HepG2 (cell line): ENCODE measurements at regions not wholly inside any gene's neighbourhood (a gene's known extent, or its start where the extent isn't known, plus 50 kb on each side); places are given as distances from the start of the nearest gene placed in this dataset.

ENCODE experiments used
- CBX2 ChIP-seq, 2 experiments: fragments of 200-600 bp in 1 of 2; sonication (generic); formaldehyde crosslinking in 1 of 2; IDR thresholded peaks; 2 replicates each; pipeline versions ENCODE4 v1.7.0 to v1.8.1; 2018 to 2022; ENCODE audit warnings: low read depth in 2 of 2, low read length in 1 of 2, mild to moderate bottlenecking in 1 of 2, missing genetic modification reagents in 1 of 2
- GATAD2A ChIP-seq: IDR thresholded peaks from 2 replicates; pipeline ENCODE4 v1.6.1; 2016
- KDM3A ChIP-seq: IDR thresholded peaks from 2 replicates; pipeline ENCODE4 v1.6.1; 2018; ENCODE audit warnings: low read depth, missing compliant biosample characterization
- KLF9 ChIP-seq: IDR thresholded peaks from 2 replicates; pipeline ENCODE4 v1.6.1; 2016; ENCODE audit warnings: low read depth
- MAFG ChIP-seq: sonication (generic); formaldehyde crosslinking; IDR thresholded peaks from 2 replicates; pipeline ENCODE4 v1.5.1; 2020; ENCODE audit warnings: mild to moderate bottlenecking, missing genetic modification reagents
- NFYC ChIP-seq: IDR thresholded peaks from 2 replicates; pipeline ENCODE4 v1.6.1; 2016; ENCODE audit warnings: missing genetic modification reagents, missing compliant biosample characterization
- RARA ChIP-seq: IDR thresholded peaks from 2 replicates; pipeline ENCODE4 v1.6.1; 2016; ENCODE audit warnings: missing genetic modification reagents, missing compliant biosample characterization
- RCOR2 ChIP-seq: IDR thresholded peaks from 2 replicates; pipeline ENCODE4 v1.6.1; 2016; ENCODE audit warnings: missing biosample characterization, missing genetic modification reagents
- REXO4 ChIP-seq: sonication (generic); formaldehyde crosslinking; IDR thresholded peaks from 2 replicates; pipeline ENCODE4 v1.8.0; 2022; ENCODE audit warnings: missing genetic modification reagents, mild to moderate bottlenecking, borderline replicate concordance
- SMAD1 ChIP-seq: sonication (generic); formaldehyde crosslinking; IDR thresholded peaks from 2 replicates; pipeline ENCODE4 v1.4.0; 2020; ENCODE audit warnings: missing genetic modification reagents, low read depth, mild to moderate bottlenecking, borderline replicate concordance
- SOX13 ChIP-seq, 3 experiments: fragments of 450-650 bp in 1 of 3; sonication (generic) in 1 of 3; formaldehyde crosslinking in 1 of 3; IDR thresholded peaks in 2 of 3; conservative IDR thresholded peaks in 1 of 3; 2 replicates each; pipeline versions ENCODE4 v1.5.0 to v1.6.1; 2016 to 2020; ENCODE audit warnings: antibody characterized with exemption in 1 of 3, mild to moderate bottlenecking in 1 of 3, missing compliant biosample characterization in 1 of 3, missing genetic modification reagents in 1 of 3, moderate library complexity in 1 of 3
- SRSF9 ChIP-seq: fragments of 200-400 bp; formaldehyde crosslinking; IDR thresholded peaks from 2 replicates; pipeline ENCODE4 v1.6.1; 2018; ENCODE audit warnings: borderline replicate concordance, mild to moderate bottlenecking, low read depth, low read length; ENCODE audit not compliant: insufficient read depth, poor library complexity, severe bottlenecking
- ZNF296 ChIP-seq: sonication (generic); formaldehyde crosslinking; conservative IDR thresholded peaks from 2 replicates; pipeline ENCODE4 v1.5.0; 2020; ENCODE audit warnings: mild to moderate bottlenecking, missing genetic modification reagents
- ZNF382 ChIP-seq: sonication (generic); formaldehyde crosslinking; IDR thresholded peaks from 2 replicates; pipeline ENCODE4 v1.5.0; 2020; ENCODE audit warnings: missing genetic modification reagents, mild to moderate bottlenecking, borderline replicate concordance
- ZNF44 ChIP-seq: sonication (generic); formaldehyde crosslinking; IDR thresholded peaks from 2 replicates; pipeline ENCODE4 v1.5.1; 2020; ENCODE audit warnings: mild to moderate bottlenecking, missing genetic modification reagents
- ZNF709 ChIP-seq: sonication (generic); formaldehyde crosslinking; IDR thresholded peaks from 2 replicates; pipeline ENCODE4 v1.5.0; 2020; ENCODE audit warnings: mild to moderate bottlenecking, missing genetic modification reagents
- ZNF75D ChIP-seq: sonication (generic); formaldehyde crosslinking; IDR thresholded peaks from 2 replicates; pipeline ENCODE4 v1.8.1; 2023; ENCODE audit warnings: missing genetic modification reagents, mild to moderate bottlenecking, borderline replicate concordance
- ZNF775 ChIP-seq: sonication (generic); formaldehyde crosslinking; IDR thresholded peaks from 2 replicates; pipeline ENCODE4 v1.4.0; 2020; ENCODE audit warnings: missing genetic modification reagents, mild to moderate bottlenecking, moderate library complexity, borderline replicate concordance
- ZNF841 ChIP-seq: sonication (generic); formaldehyde crosslinking; IDR thresholded peaks from 2 replicates; pipeline ENCODE4 v1.8.1; 2023; ENCODE audit warnings: missing genetic modification reagents, borderline replicate concordance
- TF ChIP-seq, protein P1 (sequence below): sonication (generic); formaldehyde crosslinking; IDR thresholded peaks from 2 replicates; pipeline ENCODE4 v1.4.0; 2020; ENCODE audit warnings: missing genetic modification reagents, mild to moderate bottlenecking, borderline replicate concordance
- TF ChIP-seq, protein P2 (sequence below): sonication (generic); formaldehyde crosslinking; IDR thresholded peaks from 2 replicates; pipeline ENCODE4 v1.5.0; 2020; ENCODE audit warnings: mild to moderate bottlenecking, missing genetic modification reagents, borderline replicate concordance

DNA sequence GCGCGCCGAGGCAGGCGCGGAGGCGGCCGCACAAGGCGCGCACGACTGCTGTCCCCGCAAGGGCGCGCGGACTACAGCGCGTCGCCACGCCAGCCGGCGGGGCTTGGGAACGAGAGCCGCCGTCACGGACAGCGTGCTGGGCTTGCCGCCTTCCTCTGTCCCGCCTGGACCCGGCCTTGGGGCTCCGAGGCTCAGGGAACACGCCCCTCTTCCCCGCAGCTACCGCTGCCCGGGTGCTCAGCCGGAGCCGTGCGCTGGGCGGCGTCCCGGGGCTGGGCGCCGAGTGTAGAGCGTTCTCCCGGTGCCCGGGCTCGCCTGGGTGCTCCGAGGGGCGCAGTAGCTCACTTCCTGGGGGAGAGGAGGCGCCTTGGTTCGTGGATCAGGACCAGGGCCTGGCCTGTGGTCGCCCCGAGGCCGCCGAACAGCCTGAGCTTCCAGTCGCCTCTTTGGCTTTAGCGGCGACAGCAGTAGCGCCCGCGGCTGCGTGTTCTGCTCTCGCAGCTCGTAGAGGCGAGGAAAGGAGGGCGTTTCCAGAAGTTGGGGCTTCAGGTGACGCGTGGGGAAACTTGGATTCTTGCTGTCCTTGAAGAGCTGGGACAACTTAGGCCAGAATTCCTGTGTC, 226.7 kb upstream of the C2CD4B start (continued):
- no peak for TF ChIP-seq SOX13 (IDR thresholded peaks at IDR 0.05)
- peak in 1 of 2 experiments; percentile 20; a peak in 1 of 4 replicates for TF ChIP-seq SOX13 (CRISPR knock-in tag; conservative IDR thresholded peaks at IDR 0.05 in 1 of 2, IDR thresholded peaks at IDR 0.05 in 1 of 2)
- no peak for TF ChIP-seq NFYC (CRISPR knock-in tag)
- no peak for TF ChIP-seq SRSF9
- TF ChIP-seq REXO4 (CRISPR knock-in tag): 0 out of 2 replicates have a peak, but pooled peaks have one; percentile 64
- TF ChIP-seq KLF9 (CRISPR knock-in tag): peak; percentile 83; the same call in 1 of the 2 replicates
- 0 out of 2 replicates have a peak, but pooled peaks have one; percentile 55 for TF ChIP-seq MAFG (CRISPR knock-in tag)
- no peak for TF ChIP-seq SMAD1 (CRISPR knock-in tag)
- no peak for TF ChIP-seq ZNF709
- no peak for TF ChIP-seq ZNF775
- no peak for TF ChIP-seq ZNF382 (CRISPR knock-in tag)
- no peak for TF ChIP-seq CBX2 (IDR thresholded peaks at IDR 0.05; ENCODE audit: low read depth, low read length)
- no peak for TF ChIP-seq CBX2 (CRISPR knock-in tag; IDR thresholded peaks at IDR 0.05; ENCODE audit: low read depth)
- 0 out of 2 replicates have a peak, but pooled peaks have one; percentile 33 for TF ChIP-seq ZNF296 (CRISPR knock-in tag)
- TF ChIP-seq GATAD2A: no peak
- no peak for TF ChIP-seq ZNF44 (CRISPR knock-in tag)
- no peak for TF ChIP-seq RCOR2 (CRISPR knock-in tag)
- TF ChIP-seq, protein P1, sequence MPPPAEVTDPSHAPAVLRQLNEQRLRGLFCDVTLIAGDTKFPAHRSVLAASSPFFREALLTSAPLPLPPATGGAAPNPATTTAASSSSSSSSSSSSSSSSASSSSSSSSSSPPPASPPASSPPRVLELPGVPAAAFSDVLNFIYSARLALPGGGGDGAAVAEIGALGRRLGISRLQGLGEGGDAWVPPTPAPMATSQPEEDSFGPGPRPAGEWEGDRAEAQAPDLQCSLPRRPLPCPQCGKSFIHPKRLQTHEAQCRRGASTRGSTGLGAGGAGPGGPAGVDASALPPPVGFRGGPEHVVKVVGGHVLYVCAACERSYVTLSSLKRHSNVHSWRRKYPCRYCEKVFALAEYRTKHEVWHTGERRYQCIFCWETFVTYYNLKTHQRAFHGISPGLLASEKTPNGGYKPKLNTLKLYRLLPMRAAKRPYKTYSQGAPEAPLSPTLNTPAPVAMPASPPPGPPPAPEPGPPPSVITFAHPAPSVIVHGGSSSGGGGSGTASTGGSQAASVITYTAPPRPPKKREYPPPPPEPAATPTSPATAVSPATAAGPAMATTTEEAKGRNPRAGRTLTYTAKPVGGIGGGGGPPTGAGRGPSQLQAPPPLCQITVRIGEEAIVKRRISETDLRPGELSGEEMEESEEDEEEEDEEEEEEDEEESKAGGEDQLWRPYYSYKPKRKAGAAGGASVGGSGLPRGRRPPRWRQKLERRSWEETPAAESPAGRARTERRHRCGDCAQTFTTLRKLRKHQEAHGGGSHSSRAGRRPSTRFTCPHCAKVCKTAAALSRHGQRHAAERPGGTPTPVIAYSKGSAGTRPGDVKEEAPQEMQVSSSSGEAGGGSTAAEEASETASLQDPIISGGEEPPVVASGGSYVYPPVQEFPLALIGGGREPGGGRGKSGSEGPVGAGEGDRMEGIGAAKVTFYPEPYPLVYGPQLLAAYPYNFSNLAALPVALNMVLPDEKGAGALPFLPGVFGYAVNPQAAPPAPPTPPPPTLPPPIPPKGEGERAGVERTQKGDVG (CRISPR knock-in tag): no peak
- no peak for TF ChIP-seq RARA (CRISPR knock-in tag)
- TF ChIP-seq, protein P2, sequence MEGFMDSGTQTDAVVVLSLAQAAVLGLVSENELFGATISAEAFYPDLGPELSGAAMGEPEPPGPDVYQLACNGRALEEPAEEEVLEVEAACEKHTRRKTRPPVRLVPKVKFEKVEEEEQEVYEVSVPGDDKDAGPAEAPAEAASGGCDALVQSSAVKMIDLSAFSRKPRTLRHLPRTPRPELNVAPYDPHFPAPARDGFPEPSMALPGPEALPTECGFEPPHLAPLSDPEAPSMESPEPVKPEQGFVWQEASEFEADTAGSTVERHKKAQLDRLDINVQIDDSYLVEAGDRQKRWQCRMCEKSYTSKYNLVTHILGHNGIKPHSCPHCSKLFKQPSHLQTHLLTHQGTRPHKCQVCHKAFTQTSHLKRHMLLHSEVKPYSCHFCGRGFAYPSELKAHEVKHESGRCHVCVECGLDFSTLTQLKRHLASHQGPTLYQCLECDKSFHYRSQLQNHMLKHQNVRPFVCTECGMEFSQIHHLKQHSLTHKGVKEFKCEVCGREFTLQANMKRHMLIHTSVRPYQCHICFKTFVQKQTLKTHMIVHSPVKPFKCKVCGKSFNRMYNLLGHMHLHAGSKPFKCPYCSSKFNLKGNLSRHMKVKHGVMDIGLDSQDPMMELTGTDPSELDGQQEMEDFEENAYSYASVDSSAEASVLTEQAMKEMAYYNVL (CRISPR knock-in tag): peak; percentile 77
- no peak for TF ChIP-seq ZNF75D
- TF ChIP-seq KDM3A: peak; percentile 55; the same call in 1 of the 2 replicates
- no peak for TF ChIP-seq ZNF841 (CRISPR knock-in tag)
